ENCODE measurements at regions not wholly inside any gene's neighbourhood (a gene's known extent, or its start where the extent isn't known, plus 50 kb on each side); places are given as distances from the start of the nearest gene placed in this dataset.

DNA sequence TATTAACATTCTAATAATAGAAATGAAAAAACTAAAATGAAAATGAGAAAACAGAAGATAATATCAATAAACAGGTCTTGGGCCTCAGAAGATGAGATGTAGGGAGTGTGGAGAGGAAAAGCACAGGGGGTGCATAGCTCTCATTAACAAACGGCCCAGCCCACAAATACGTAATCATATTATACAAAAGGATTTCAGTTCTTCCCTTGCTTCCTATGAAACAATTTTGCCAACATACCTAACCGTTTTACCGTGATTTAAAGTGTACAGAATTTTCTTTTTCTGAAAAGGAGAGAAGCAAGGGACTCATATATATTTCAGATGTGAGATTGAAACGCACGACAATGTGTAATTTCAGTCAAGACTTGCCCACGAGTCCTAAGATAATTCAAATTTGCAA is 136.0 kb downstream of the HFE start:
- DNase-seq = no peak

More for the DNA sequence above, 136.0 kb downstream of the HFE start:
- H3K27ac ChIP-seq (ENCODE audit: low read depth in 2 of 2, low read length in 1 of 2) = peak overlapping the region; percentile 99 to 100
- no peaks in the 10 kb centered on the region for H3K9me2 ChIP-seq
- H3K4me2 ChIP-seq = peak overlapping the region; percentile 77
- no peaks in the 10 kb centered on the region for H3K27me3 ChIP-seq (ENCODE audit: insufficient read depth)
- ChIA-PET POLR2A (interaction anchor here (0.6 to 6.4 kb wide), 18 partner anchors 7 to 1667 kb away, joined by 3 to 107 read pairs (median 7); partner anchors contain the start of gene BTN3A3), CTCF (interaction anchor here (1.1 to 3.7 kb wide), 3 partner anchors 11 to 231 kb away, joined by 3 to 27 read pairs (median 3); a partner anchor contains a TSS)
- no peaks in the 10 kb centered on the region for H4K20me1 ChIP-seq (ENCODE audit: insufficient read depth)
- H3K9me3 ChIP-seq = no peaks in the 10 kb centered on the region
- H3K4me3 ChIP-seq (ENCODE audit: low read depth in 2 of 2, low read length in 1 of 2) = peak overlapping the region; percentile 72 to 80
- under 1% methylated on average over 7 of the region's 7 CpGs for WGBS (ENCODE audit: low lambda C conversion rate)
- peaks cover 40% of the 10 kb centered on the region for H3F3A ChIP-seq (replicated peaks; ENCODE audit: insufficient read depth)
- H3K79me2 ChIP-seq (ENCODE audit: insufficient read depth) = no peaks in the 10 kb centered on the region
- H3K36me3 ChIP-seq (replicated peaks in 1 of 2; ENCODE audit: control insufficient read depth in 1 of 2, insufficient read depth in 2 of 2, low read length in 1 of 2) = no peaks in the 10 kb centered on the region
- peak overlapping the region; percentile 95 for H3K9ac ChIP-seq
- TF ChIP-seq SMC3 (IDR thresholded peaks at IDR 0.05; ENCODE audit: low read depth, low read length) = no peak
- TF ChIP-seq YY1 (IDR thresholded peaks at IDR 0.05; ENCODE audit: low read depth) = no peak
- no peak for TF ChIP-seq FOXJ3 (CRISPR knock-in tag; IDR thresholded peaks at IDR 0.05)
- no peak for TF ChIP-seq RCOR1 (IDR thresholded peaks at IDR 0.05; ENCODE audit: low read length)
- TF ChIP-seq MAX (IDR thresholded peaks at IDR 0.05; ENCODE audit: low read depth) = no peak
- TF ChIP-seq, protein P1, sequence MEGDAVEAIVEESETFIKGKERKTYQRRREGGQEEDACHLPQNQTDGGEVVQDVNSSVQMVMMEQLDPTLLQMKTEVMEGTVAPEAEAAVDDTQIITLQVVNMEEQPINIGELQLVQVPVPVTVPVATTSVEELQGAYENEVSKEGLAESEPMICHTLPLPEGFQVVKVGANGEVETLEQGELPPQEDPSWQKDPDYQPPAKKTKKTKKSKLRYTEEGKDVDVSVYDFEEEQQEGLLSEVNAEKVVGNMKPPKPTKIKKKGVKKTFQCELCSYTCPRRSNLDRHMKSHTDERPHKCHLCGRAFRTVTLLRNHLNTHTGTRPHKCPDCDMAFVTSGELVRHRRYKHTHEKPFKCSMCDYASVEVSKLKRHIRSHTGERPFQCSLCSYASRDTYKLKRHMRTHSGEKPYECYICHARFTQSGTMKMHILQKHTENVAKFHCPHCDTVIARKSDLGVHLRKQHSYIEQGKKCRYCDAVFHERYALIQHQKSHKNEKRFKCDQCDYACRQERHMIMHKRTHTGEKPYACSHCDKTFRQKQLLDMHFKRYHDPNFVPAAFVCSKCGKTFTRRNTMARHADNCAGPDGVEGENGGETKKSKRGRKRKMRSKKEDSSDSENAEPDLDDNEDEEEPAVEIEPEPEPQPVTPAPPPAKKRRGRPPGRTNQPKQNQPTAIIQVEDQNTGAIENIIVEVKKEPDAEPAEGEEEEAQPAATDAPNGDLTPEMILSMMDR (IDR thresholded peaks at IDR 0.05) = no peak
- no peak for TF ChIP-seq GATA2 (CRISPR knock-in tag; IDR thresholded peaks at IDR 0.05)
- TF ChIP-seq NRF1 (IDR thresholded peaks at IDR 0.05; ENCODE audit: low read depth, low read length) = no peak
- no peak for TF ChIP-seq FOXM1 (IDR thresholded peaks at IDR 0.05; ENCODE audit: low read depth)
- TF ChIP-seq ZBTB33 (IDR thresholded peaks at IDR 0.05; ENCODE audit: borderline replicate concordance, low read depth) = no peak
- TF ChIP-seq TEAD4 (IDR thresholded peaks at IDR 0.05; ENCODE audit: borderline replicate concordance, insufficient read depth) = no peak
- no peak for TF ChIP-seq TCF12 (IDR thresholded peaks at IDR 0.05)
- H2AFZ ChIP-seq (ENCODE audit: low read depth) = peak overlapping the region; percentile 39
- peaks cover 8 to 19% of the 10 kb centered on the region in 2 experiments; a peak in 3 of 4 replicates for H3K4me1 ChIP-seq (ENCODE audit: control insufficient read depth in 1 of 2, insufficient read depth in 2 of 2, low read depth in 1 of 2, low read length in 1 of 2)

Data from SK-N-SH (cell line).